Activated B cell treated with CpG ODN at 0.5 μM for 24 hours (primary cell): ENCODE measurements at regions not wholly inside any gene's neighbourhood (a gene's known extent, or its start where the extent isn't known, plus 50 kb on each side); places are given as distances from the start of the nearest gene placed in this dataset.
A peak's percentile ranks its signal among the peaks of the same experiment; 100 is the strongest.

Experiments used
- ATAC-seq: fragments of 200-7000 bp; cut with Tn5 transposase; one replicate; pipeline ENCODE4 v1.10.0; 2021; ENCODE audit warnings: low read depth, mild to moderate bottlenecking, moderate library complexity
- CTCF ChIA-PET: fragments of 350-600 bp; sonication (Branson Sonifier 250); formaldehyde crosslinking; loops from one replicate; lab custom pipeline; 2021; ENCODE audit warnings: antibody characterized with exemption; lab: Charles Lee
- POLR2A ChIA-PET: fragments of 350-600 bp; sonication (Branson Sonifier 250); formaldehyde crosslinking; loops from one replicate; lab custom pipeline; 2021; ENCODE audit warnings: antibody characterized with exemption; lab: Charles Lee
- DNase-seq: peaks from one replicate; pipeline ENCODE4 v3.0.0; 2022
- H3K27ac Mint-ChIP-seq: one replicate; pipeline ENCODE4 v1.8.0; 2020; ENCODE audit warnings: mixed read lengths
- H3K27me3 Mint-ChIP-seq: one replicate; pipeline ENCODE4 v1.8.0; 2021; ENCODE audit warnings: mixed read lengths
- H3K36me3 Mint-ChIP-seq: one replicate; pipeline ENCODE4 v1.8.0; 2021; ENCODE audit warnings: low read depth, mixed read lengths
- H3K4me1 Mint-ChIP-seq: one replicate; pipeline ENCODE4 v1.8.0; 2021; ENCODE audit warnings: mixed read lengths
- H3K4me3 Mint-ChIP-seq: one replicate; pipeline ENCODE4 v1.8.0; 2020; ENCODE audit warnings: mild to moderate bottlenecking, mixed read lengths
- H3K9me3 Mint-ChIP-seq: one replicate; pipeline ENCODE4 v1.8.0; 2020; ENCODE audit warnings: mixed read lengths
- CTCF ChIP-seq: fragments of 200-600 bp; IDR thresholded peaks from one replicate; pipeline ENCODE4 v1.8.0; 2022; ENCODE audit warnings: antibody characterized with exemption, mild to moderate bottlenecking
- intact Hi-C: fragments of 100-400 bp; cut with micrococcal nuclease; formaldehyde crosslinking; loops from one replicate; pipeline ENCODE4 v1.15.1; 2024

DNA sequence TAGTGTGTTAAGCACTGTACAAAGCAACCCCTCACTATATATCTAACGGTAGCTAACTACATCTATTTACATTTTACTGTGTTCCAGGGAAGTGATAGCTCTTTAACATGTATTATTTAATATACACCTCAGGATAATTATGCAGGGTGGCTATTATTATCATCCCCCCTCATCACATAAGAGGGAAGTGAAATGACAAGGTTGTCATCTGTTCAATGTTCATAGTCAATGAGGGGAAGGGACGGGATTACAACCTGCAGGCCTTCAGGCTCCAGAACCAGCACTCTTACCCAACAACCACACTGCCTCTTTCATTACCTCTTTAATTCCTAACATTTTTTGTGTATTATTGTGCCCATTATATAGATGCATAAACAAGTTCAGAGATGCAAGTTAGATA lies 238.7 kb upstream of the ANO3 start:
- ATAC-seq = peak; percentile 28
- no peak for DNase-seq
- ChIA-PET POLR2A (no interaction called here), CTCF (interaction anchor here (1.3 kb wide), 1 partner anchor 111 kb away, joined by 3 read pairs; no protein-coding TSS in a partner anchor)
- H3K9me3 Mint-ChIP-seq = peaks cover 7% of the 10 kb centered on the region
- intact Hi-C loops = no loop called here
- H3K4me1 Mint-ChIP-seq = peaks cover 35% of the 10 kb centered on the region
- no peak for TF ChIP-seq CTCF
- no peaks in the 10 kb centered on the region for H3K36me3 Mint-ChIP-seq
- H3K4me3 Mint-ChIP-seq = no peak overlapping the region
- no peak overlapping the region for H3K27ac Mint-ChIP-seq
- H3K27me3 Mint-ChIP-seq = no peaks in the 10 kb centered on the region

DNA sequence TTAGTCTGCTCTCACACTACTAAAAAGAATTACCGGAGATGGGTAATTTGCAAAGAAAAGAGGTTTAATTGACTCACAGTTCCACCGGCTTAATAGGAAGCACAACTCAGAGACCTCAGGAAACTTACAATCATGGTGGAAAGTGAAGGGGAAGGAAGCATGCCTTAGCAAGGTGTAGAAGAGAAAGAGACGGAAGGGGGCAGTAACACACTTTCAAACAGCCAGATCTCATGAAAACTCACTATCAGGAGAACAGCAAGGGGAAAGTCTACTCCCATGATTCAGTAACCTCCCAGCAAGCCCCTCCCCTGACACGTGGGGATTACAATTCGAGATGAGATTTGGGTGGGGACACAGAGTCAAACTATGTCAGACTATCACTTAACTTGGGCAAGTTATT lies 236.6 kb upstream of the ANO3 start:
- ChIA-PET POLR2A (no interaction called here), CTCF (no interaction called here)
- H3K27me3 Mint-ChIP-seq = no peaks in the 10 kb centered on the region

DNA sequence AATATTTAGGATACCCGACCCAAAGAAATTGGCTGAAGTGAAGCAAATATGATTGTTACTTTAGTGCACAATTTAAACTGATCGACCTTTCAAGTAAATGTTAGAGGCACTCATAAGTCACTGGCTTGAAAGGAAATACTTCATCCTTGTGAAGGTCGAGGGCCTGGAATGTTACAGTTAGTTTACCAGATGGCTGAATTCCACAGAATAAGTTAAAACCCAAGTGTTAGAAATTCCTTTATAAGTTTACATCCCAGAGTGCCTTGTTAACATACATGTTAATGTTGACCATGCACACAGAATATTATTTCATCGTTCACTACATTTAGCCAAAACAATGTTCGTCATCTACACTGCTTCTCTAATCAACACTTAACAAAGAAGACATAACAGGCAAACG lies 235.5 kb upstream of the ANO3 start:
- Mint-ChIP-seq H3K9me3 (peaks cover 7% of the 10 kb centered on the region), H3K4me3 (no peak overlapping the region), H3K36me3 (no peaks in the 10 kb centered on the region), H3K27me3 (no peaks in the 10 kb centered on the region), H3K4me1 (peaks cover 19% of the 10 kb centered on the region), H3K27ac (no peak overlapping the region)
- intact Hi-C loops = no loop called here
- ATAC-seq (no peak), DNase-seq (no peak)
- TF ChIP-seq CTCF = no peak
- ChIA-PET CTCF (no interaction called here), POLR2A (no interaction called here)

More for the DNA sequence above, 236.6 kb upstream of the ANO3 start:
- H3K36me3 Mint-ChIP-seq = no peaks in the 10 kb centered on the region
- DNase-seq (no peak), ATAC-seq (no peak)
- H3K4me3 Mint-ChIP-seq = no peak overlapping the region
- peaks cover 7% of the 10 kb centered on the region for H3K9me3 Mint-ChIP-seq
- TF ChIP-seq CTCF = no peak
- H3K4me1 Mint-ChIP-seq = peaks cover 30% of the 10 kb centered on the region
- intact Hi-C loops = no loop called here
- H3K27ac Mint-ChIP-seq = no peak overlapping the region

DNA sequence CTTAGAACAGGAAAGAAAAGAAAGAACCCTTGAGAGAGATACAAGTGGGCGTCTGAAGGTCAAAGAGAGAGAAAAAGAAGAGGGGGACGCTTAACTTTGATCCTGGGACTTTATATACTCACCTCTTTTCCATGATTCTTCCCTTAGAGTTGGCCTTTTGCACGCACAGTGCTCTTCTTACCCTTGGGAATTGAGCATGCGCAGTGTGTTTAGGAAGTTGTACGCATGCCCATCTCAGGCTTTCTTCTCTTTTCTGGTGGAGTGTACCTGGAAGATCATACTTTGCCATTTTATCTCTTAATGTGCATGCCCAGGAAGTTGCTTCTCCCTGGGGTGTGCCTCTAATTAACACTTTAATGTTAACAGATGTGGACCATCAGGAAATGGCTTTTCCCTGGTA lies 229.6 kb upstream of the ANO3 start:
- peaks cover 23% of the 10 kb centered on the region for H3K4me1 Mint-ChIP-seq

DNA sequence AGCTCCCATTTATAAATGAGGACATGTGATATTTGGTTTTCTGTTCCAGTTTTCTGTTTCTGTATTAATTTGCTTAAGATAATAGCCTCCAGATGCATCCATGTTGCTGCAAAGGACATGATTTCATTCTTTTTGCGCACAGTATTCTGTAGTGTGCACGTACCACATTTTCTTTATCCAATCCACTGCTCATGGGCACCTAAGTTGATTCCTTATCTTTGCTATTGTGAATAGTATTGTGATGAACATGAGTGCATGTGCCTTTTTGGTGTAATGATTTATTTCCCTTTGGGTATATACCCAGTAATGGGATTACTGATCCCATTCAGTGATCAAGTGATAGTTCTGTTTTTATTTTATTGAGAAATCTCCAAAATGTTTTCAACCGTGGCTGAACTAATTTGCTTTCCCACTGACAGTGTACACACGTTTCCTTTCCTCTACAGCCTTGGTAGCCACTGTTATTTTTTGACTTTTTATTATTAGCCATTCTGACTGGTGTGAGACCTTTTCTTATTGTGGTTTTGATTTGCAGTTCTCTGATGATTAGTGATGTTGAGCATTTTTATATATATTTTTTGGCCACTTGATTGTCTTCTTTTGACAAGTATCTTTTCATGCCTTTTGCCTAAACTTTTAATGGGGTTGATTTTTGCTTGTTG lies 226.0 kb upstream of the ANO3 start:
- intact Hi-C loops = loop anchor here (2.0 kb wide), 1 partner anchor 19 kb away; no protein-coding TSS in a partner anchor
- CTCF ChIA-PET = no interaction called here
- H3K9me3 Mint-ChIP-seq = no peaks in the 10 kb centered on the region
- DNase-seq (no peak), ATAC-seq (no peak)
- POLR2A ChIA-PET = no interaction called here
- H3K36me3 Mint-ChIP-seq = no peaks in the 10 kb centered on the region
- H3K4me1 Mint-ChIP-seq = peaks cover 16% of the 10 kb centered on the region
- no peaks in the 10 kb centered on the region for H3K27me3 Mint-ChIP-seq
- H3K27ac Mint-ChIP-seq = peak overlapping the region; percentile 43
- peak overlapping the region; percentile 8 for H3K4me3 Mint-ChIP-seq
- TF ChIP-seq CTCF = no peak

More for the DNA sequence above, 229.6 kb upstream of the ANO3 start:
- TF ChIP-seq CTCF = no peak
- no peak for ATAC-seq
- Mint-ChIP-seq H3K4me3 (no peak overlapping the region), H3K9me3 (no peaks in the 10 kb centered on the region), H3K36me3 (no peaks in the 10 kb centered on the region), H3K27me3 (no peaks in the 10 kb centered on the region), H3K27ac (no peak overlapping the region)
- ChIA-PET CTCF (no interaction called here), POLR2A (no interaction called here)
- intact Hi-C loops = no loop called here
- no peak for DNase-seq
